ENCODE measurements at regions not wholly inside any gene's neighbourhood (a gene's known extent, or its start where the extent isn't known, plus 50 kb on each side); places are given as distances from the start of the nearest gene placed in this dataset.
"Not testable (repeated sequence)": the region's sequence is repeated elsewhere in the genome, so short reads cannot be mapped to it uniquely, and the experiment has no call there.

DNA sequence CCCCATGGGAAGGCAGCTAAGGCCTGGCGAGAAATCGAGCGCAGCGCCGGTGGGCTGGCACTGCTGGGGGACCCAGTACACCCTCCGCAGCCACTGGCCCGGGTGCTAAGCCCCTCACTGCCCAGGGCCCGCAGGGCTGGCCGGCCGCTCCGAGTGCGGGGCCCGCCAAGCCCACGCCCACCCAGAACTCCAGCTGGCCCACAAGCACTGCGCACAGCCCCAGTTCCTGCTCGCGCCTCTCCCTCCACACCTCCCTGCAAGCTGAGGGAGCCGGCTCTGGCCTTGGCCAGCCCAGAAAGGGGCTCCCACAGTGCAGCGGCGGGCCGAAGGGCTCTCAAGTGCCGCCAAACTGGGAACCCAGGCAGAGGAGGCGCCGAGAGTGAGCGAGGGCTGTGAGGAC lies 253.0 kb upstream of the PDE3A start:
- not testable (repeated sequence) for TF ChIP-seq JUND (IDR thresholded peaks at IDR 0.05); RAD21 (IDR thresholded peaks at IDR 0.05); TAF1 (conservative IDR thresholded peaks at IDR 0.05); HNF4A (conservative IDR thresholded peaks at IDR 0.05); FOXA1 (IDR thresholded peaks at IDR 0.05); YY1 (IDR thresholded peaks at IDR 0.05)
- TF ChIP-seq, protein P1, sequence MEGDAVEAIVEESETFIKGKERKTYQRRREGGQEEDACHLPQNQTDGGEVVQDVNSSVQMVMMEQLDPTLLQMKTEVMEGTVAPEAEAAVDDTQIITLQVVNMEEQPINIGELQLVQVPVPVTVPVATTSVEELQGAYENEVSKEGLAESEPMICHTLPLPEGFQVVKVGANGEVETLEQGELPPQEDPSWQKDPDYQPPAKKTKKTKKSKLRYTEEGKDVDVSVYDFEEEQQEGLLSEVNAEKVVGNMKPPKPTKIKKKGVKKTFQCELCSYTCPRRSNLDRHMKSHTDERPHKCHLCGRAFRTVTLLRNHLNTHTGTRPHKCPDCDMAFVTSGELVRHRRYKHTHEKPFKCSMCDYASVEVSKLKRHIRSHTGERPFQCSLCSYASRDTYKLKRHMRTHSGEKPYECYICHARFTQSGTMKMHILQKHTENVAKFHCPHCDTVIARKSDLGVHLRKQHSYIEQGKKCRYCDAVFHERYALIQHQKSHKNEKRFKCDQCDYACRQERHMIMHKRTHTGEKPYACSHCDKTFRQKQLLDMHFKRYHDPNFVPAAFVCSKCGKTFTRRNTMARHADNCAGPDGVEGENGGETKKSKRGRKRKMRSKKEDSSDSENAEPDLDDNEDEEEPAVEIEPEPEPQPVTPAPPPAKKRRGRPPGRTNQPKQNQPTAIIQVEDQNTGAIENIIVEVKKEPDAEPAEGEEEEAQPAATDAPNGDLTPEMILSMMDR (IDR thresholded peaks at IDR 0.05; ENCODE audit: low read depth, low read length, missing input control): not testable (repeated sequence)
- TF ChIP-seq, protein P2, sequence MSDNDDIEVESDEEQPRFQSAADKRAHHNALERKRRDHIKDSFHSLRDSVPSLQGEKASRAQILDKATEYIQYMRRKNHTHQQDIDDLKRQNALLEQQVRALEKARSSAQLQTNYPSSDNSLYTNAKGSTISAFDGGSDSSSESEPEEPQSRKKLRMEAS (IDR thresholded peaks at IDR 0.05): not testable (repeated sequence)
- TF ChIP-seq, protein P3, sequence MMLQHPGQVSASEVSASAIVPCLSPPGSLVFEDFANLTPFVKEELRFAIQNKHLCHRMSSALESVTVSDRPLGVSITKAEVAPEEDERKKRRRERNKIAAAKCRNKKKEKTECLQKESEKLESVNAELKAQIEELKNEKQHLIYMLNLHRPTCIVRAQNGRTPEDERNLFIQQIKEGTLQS (IDR thresholded peaks at IDR 0.05): not testable (repeated sequence)
- TF ChIP-seq, protein P4, sequence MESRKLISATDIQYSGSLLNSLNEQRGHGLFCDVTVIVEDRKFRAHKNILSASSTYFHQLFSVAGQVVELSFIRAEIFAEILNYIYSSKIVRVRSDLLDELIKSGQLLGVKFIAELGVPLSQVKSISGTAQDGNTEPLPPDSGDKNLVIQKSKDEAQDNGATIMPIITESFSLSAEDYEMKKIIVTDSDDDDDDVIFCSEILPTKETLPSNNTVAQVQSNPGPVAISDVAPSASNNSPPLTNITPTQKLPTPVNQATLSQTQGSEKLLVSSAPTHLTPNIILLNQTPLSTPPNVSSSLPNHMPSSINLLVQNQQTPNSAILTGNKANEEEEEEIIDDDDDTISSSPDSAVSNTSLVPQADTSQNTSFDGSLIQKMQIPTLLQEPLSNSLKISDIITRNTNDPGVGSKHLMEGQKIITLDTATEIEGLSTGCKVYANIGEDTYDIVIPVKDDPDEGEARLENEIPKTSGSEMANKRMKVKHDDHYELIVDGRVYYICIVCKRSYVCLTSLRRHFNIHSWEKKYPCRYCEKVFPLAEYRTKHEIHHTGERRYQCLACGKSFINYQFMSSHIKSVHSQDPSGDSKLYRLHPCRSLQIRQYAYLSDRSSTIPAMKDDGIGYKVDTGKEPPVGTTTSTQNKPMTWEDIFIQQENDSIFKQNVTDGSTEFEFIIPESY (IDR thresholded peaks at IDR 0.05): not testable (repeated sequence)
